AML-193 (cell line): ENCODE measurements at regions not wholly inside any gene's neighbourhood (a gene's known extent, or its start where the extent isn't known, plus 50 kb on each side); places are given as distances from the start of the nearest gene placed in this dataset.
"Not testable (repeated sequence)": the region's sequence is repeated elsewhere in the genome, so short reads cannot be mapped to it uniquely, and the experiment has no call there.

ENCODE experiments used
- DNase-seq, 2 experiments: peaks; one replicate each; lab custom pipeline; 2025; lab: John Stamatoyannopoulos, UW

GRCh38 chr5:82754759-82755158 lies 322.4 kb downstream of the TMEM167A start:
- DNase-seq: no peak

- DNase-seq: no peak
Observed at GRCh38 chr5:82754036-82754746, 323.0 kb downstream of the TMEM167A start.

GRCh38 chr5:82753374-82753773 lies 323.8 kb downstream of the TMEM167A start:
- DNase-seq: no peak

- no peak for DNase-seq
Observed at GRCh38 chr5:82749461-82749820, 327.8 kb downstream of the TMEM167A start.

- no peak for DNase-seq
Observed at GRCh38 chr5:82748688-82749460, 328.3 kb downstream of the TMEM167A start.

- DNase-seq: no peak
Observed at GRCh38 chr5:82747986-82748385, 329.2 kb downstream of the TMEM167A start.

- DNase-seq: no peak
Observed at GRCh38 chr5:82745016-82745415, 332.2 kb downstream of the TMEM167A start.

- DNase-seq: no peak
Observed at GRCh38 chr5:82738681-82739269, 338.4 kb downstream of the TMEM167A start.

- no peak for DNase-seq
Observed at GRCh38 chr5:82735160-82735789, 341.9 kb downstream of the TMEM167A start.

GRCh38 chr5:82734347-82734746 lies 342.8 kb downstream of the TMEM167A start:
- no peak for DNase-seq

GRCh38 chr5:82730913-82731312 lies 346.3 kb downstream of the TMEM167A start:
- no peak for DNase-seq

GRCh38 chr5:82728926-82729702 lies 348.1 kb downstream of the TMEM167A start:
- no peak for DNase-seq

GRCh38 chr5:82723168-82723567 lies 354.0 kb downstream of the TMEM167A start:
- no peak for DNase-seq

- DNase-seq: no peak
Observed at GRCh38 chr5:82721087-82721410, 356.1 kb downstream of the TMEM167A start.

GRCh38 chr5:82720213-82721086 lies 356.7 kb downstream of the TMEM167A start:
- no peak for DNase-seq

GRCh38 chr5:82719368-82719767 lies 357.8 kb downstream of the TMEM167A start:
- no peak for DNase-seq

- DNase-seq: no peak
Observed at GRCh38 chr5:82717738-82718137, 359.5 kb downstream of the TMEM167A start.

GRCh38 chr5:82714732-82715131 lies 362.5 kb downstream of the TMEM167A start:
- DNase-seq: not testable (repeated sequence)

GRCh38 chr5:82713811-82714210 lies 363.4 kb downstream of the TMEM167A start:
- DNase-seq: no peak

- DNase-seq: no peak
Observed at GRCh38 chr5:82707741-82708140, 369.5 kb downstream of the TMEM167A start.

GRCh38 chr5:82704381-82704780 lies 372.8 kb downstream of the TMEM167A start:
- DNase-seq: no peak
